Suprapubic skin (tissue), 4 donors: ENCODE measurements at regions not wholly inside any gene's neighbourhood (a gene's known extent, or its start where the extent isn't known, plus 50 kb on each side); places are given as distances from the start of the nearest gene placed in this dataset.

ENCODE experiments used
- DNase-seq, 2 donors: peaks; one replicate each; pipeline ENCODE4 v3.0.0-alpha.2; 2019; ENCODE audit warnings: low spot score in 2 of 2
- H3K27ac ChIP-seq: fragments of 200-600 bp; sonication (generic); one replicate; pipeline ENCODE4 v1.5.1; 2019
- H3K27me3 ChIP-seq: fragments of 200-600 bp; sonication (generic); one replicate; pipeline ENCODE4 v1.5.1; 2019
- H3K36me3 ChIP-seq: fragments of 200-600 bp; sonication (generic); one replicate; pipeline ENCODE4 v1.5.1; 2019
- H3K4me1 ChIP-seq: fragments of 200-600 bp; sonication (generic); one replicate; pipeline ENCODE4 v1.5.1; 2019
- H3K4me3 ChIP-seq: fragments of 200-600 bp; sonication (generic); one replicate; pipeline ENCODE4 v1.5.1; 2019; ENCODE audit warnings: mild to moderate bottlenecking
- H3K9me3 ChIP-seq: fragments of 200-600 bp; sonication (generic); one replicate; pipeline ENCODE4 v1.5.1; 2019
- EP300 ChIP-seq: sonication (generic); formaldehyde crosslinking; IDR thresholded peaks from one replicate; pipeline ENCODE4 v1.6.1; 2017; ENCODE audit warnings: antibody characterized with exemption
- POLR2A ChIP-seq, 2 donors: fragments of 450-650 bp; IDR thresholded peaks; one replicate each; pipeline ENCODE4 v1.6.1; 2017; ENCODE audit warnings: antibody characterized with exemption in 2 of 2, mild to moderate bottlenecking in 2 of 2, moderate library complexity in 2 of 2
- POLR2AphosphoS5 ChIP-seq, 3 donors: sonication (generic); formaldehyde crosslinking; IDR thresholded peaks; one replicate each; pipeline ENCODE4 v1.6.1; 2017; ENCODE audit warnings: antibody characterized with exemption in 3 of 3
- WGBS: methylation state at CpG from one replicate; pipeline ENCODE4 v1.1.5; 2018; 5-methylcytosine and 5-hydroxymethylcytosine counted together
- TF ChIP-seq, protein P1 (sequence below), 2 donors: fragments of 200-600 bp in 1 of 2; fragments of 450-650 bp in 1 of 2; sonication (generic) in 1 of 2; IDR thresholded peaks; one replicate each; pipeline ENCODE4 v1.5.1; 2016 to 2019; ENCODE audit warnings: antibody characterized with exemption in 2 of 2, mild to moderate bottlenecking in 1 of 2, moderate library complexity in 1 of 2

- no peaks in the 10 kb centered on the region for H3K4me1 ChIP-seq
- H3K9me3 ChIP-seq: no peaks in the 10 kb centered on the region
- DNase-seq: no peak
- TF ChIP-seq, protein P1, sequence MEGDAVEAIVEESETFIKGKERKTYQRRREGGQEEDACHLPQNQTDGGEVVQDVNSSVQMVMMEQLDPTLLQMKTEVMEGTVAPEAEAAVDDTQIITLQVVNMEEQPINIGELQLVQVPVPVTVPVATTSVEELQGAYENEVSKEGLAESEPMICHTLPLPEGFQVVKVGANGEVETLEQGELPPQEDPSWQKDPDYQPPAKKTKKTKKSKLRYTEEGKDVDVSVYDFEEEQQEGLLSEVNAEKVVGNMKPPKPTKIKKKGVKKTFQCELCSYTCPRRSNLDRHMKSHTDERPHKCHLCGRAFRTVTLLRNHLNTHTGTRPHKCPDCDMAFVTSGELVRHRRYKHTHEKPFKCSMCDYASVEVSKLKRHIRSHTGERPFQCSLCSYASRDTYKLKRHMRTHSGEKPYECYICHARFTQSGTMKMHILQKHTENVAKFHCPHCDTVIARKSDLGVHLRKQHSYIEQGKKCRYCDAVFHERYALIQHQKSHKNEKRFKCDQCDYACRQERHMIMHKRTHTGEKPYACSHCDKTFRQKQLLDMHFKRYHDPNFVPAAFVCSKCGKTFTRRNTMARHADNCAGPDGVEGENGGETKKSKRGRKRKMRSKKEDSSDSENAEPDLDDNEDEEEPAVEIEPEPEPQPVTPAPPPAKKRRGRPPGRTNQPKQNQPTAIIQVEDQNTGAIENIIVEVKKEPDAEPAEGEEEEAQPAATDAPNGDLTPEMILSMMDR (IDR thresholded peaks at IDR 0.05): no peak
- TF ChIP-seq EP300 (no peak), POLR2A (IDR thresholded peaks at IDR 0.05) (no peak), POLR2AphosphoS5 (IDR thresholded peaks at IDR 0.05) (no peak)
- 20% methylated on average over 4 of the region's 4 CpGs for WGBS
- H3K36me3 ChIP-seq: no peaks in the 10 kb centered on the region
- H3K27ac ChIP-seq: no peak overlapping the region
- no peak overlapping the region for H3K4me3 ChIP-seq
- H3K27me3 ChIP-seq: no peaks in the 10 kb centered on the region
Measured at GRCh38 chr17:65287040-65287439, 149.9 kb downstream of the RGS9 start.

- DNase-seq: no peak
- no peaks in the 10 kb centered on the region for H3K27me3 ChIP-seq
- TF ChIP-seq EP300 (no peak), POLR2A (IDR thresholded peaks at IDR 0.05) (no peak), POLR2AphosphoS5 (IDR thresholded peaks at IDR 0.05) (no peak)
- TF ChIP-seq, protein P1 (IDR thresholded peaks at IDR 0.05): no peak
- no peak overlapping the region for H3K4me3 ChIP-seq
- no peaks in the 10 kb centered on the region for H3K4me1 ChIP-seq
- WGBS: 40% methylated on average over 6 of the region's 7 CpGs
- no peaks in the 10 kb centered on the region for H3K9me3 ChIP-seq
- no peak overlapping the region for H3K27ac ChIP-seq
- H3K36me3 ChIP-seq: no peaks in the 10 kb centered on the region
Measured at GRCh38 chr17:65283704-65284103, 146.5 kb downstream of the RGS9 start.

DNA sequence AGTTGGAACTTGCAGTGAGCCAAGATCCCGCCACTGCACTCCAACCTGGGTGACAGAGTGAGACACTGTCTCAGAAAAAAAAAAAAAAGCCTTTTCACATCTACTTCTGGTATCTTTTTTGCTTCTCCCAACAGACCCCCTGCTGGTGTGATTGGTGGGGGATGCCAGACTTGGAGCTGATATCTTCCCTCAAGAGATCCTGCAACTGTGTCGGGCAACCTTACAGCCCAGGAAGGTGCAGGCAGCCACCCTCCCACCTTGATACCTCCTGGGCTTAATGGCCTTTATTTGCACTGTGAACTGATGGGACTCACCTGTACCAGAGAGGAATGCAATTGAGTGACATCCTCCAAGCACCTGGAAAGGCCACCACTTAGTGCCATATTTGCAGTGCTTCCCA, 142.3 kb downstream of the RGS9 start:
- WGBS: 97% methylated on average over 2 of the region's 2 CpGs
- H3K27me3 ChIP-seq: no peaks in the 10 kb centered on the region
- H3K4me1 ChIP-seq: peaks cover 10% of the 10 kb centered on the region
- H3K4me3 ChIP-seq: no peak overlapping the region
- no peaks in the 10 kb centered on the region for H3K36me3 ChIP-seq
- no peak for DNase-seq
- no peaks in the 10 kb centered on the region for H3K9me3 ChIP-seq
- no peak overlapping the region for H3K27ac ChIP-seq
- TF ChIP-seq, protein P1 (IDR thresholded peaks at IDR 0.05): no peak
- no peak for TF ChIP-seq POLR2AphosphoS5 (IDR thresholded peaks at IDR 0.05)
- TF ChIP-seq POLR2A (IDR thresholded peaks at IDR 0.05): no peak
- TF ChIP-seq EP300: no peak

DNA sequence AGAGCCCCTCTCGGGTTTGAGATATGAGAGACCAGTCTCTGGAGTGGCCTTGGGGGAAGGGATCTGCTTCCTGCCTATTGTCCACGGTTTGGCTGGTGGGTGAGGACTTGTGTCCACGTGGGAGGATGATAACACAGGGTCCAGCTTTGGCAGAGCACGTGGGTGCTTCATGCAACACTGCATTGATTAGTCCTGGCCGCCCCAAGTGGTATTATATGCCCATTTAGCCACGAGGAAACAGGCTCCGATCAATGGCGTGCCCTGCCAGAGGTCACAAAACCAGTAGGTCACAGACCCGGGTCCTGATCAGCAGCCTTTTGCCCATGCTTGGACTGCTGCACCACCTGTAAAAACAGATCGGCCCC, 141.6 kb downstream of the RGS9 start:
- H3K9me3 ChIP-seq: no peaks in the 10 kb centered on the region
- H3K4me1 ChIP-seq: peaks cover 10% of the 10 kb centered on the region
- no peak overlapping the region for H3K4me3 ChIP-seq
- no peak for DNase-seq
- TF ChIP-seq POLR2AphosphoS5 (IDR thresholded peaks at IDR 0.05) (no peak), EP300 (no peak), POLR2A (IDR thresholded peaks at IDR 0.05) (no peak)
- TF ChIP-seq, protein P1 (IDR thresholded peaks at IDR 0.05): no peak
- no peak overlapping the region for H3K27ac ChIP-seq
- no peaks in the 10 kb centered on the region for H3K27me3 ChIP-seq
- WGBS: 92% methylated on average over 2 of the region's 10 CpGs
- H3K36me3 ChIP-seq: no peaks in the 10 kb centered on the region

GRCh38 chr17:65278050-65278819, 141.1 kb downstream of the RGS9 start:
- Histone ChIP-seq H3K4me3 (no peak overlapping the region), H3K27ac (no peak overlapping the region), H3K4me1 (peaks cover 10% of the 10 kb centered on the region), H3K27me3 (no peaks in the 10 kb centered on the region), H3K9me3 (no peaks in the 10 kb centered on the region), H3K36me3 (no peaks in the 10 kb centered on the region)
- DNase-seq: no peak
- TF ChIP-seq, protein P1 (IDR thresholded peaks at IDR 0.05): peak; percentile 31 to 33
- no peak for TF ChIP-seq POLR2A (IDR thresholded peaks at IDR 0.05)
- 45% methylated on average over 8 of the region's 12 CpGs for WGBS
